GM18505 (cell line): ENCODE measurements at regions not wholly inside any gene's neighbourhood (a gene's known extent, or its start where the extent isn't known, plus 50 kb on each side); places are given as distances from the start of the nearest gene placed in this dataset.
"Not testable (repeated sequence)": the region's sequence is repeated elsewhere in the genome, so short reads cannot be mapped to it uniquely, and the experiment has no call there.

ENCODE experiments used
- ATAC-seq: cut with Tn5 transposase; IDR thresholded peaks from one replicate; pipeline ENCODE4 v1.9.1; 2021; ENCODE audit not compliant: unreplicated experiment
- POLR2A ChIP-seq: IDR thresholded peaks from 4 replicates; pipeline ENCODE4 v1.6.1; 2011; ENCODE audit warnings: borderline replicate concordance; ENCODE audit not compliant: insufficient read depth, insufficient read length; ENCODE audit errors: extremely low read depth

- no peak for ATAC-seq
- TF ChIP-seq POLR2A = no peak
Observed at GRCh38 chr3:34583451-34583850, 785.0 kb downstream of the PDCD6IP start.

GRCh38 chr3:34584971-34585370, 786.5 kb downstream of the PDCD6IP start:
- no peak for ATAC-seq
- TF ChIP-seq POLR2A = no peak

- no peak for ATAC-seq
- no peak for TF ChIP-seq POLR2A
Observed at GRCh38 chr3:34599595-34599994, 801.2 kb downstream of the PDCD6IP start.

- ATAC-seq = no peak
- no peak for TF ChIP-seq POLR2A
Observed at GRCh38 chr3:34619990-34620389, 821.6 kb downstream of the PDCD6IP start.

GRCh38 chr3:34626699-34627098, 828.3 kb downstream of the PDCD6IP start:
- TF ChIP-seq POLR2A = no peak
- no peak for ATAC-seq

- TF ChIP-seq POLR2A = no peak
- no peak for ATAC-seq
Observed at GRCh38 chr3:34634939-34635338, 836.5 kb downstream of the PDCD6IP start.

- TF ChIP-seq POLR2A = no peak
- ATAC-seq = no peak
Observed at GRCh38 chr3:34635352-34635850, 837.0 kb downstream of the PDCD6IP start.

GRCh38 chr3:34646911-34647460, 848.6 kb downstream of the PDCD6IP start:
- TF ChIP-seq POLR2A = no peak
- ATAC-seq = no peak

- no peak for TF ChIP-seq POLR2A
Observed at GRCh38 chr3:34650131-34650530, 851.7 kb downstream of the PDCD6IP start.

GRCh38 chr3:34668915-34669314, 870.5 kb downstream of the PDCD6IP start:
- no peak for ATAC-seq
- TF ChIP-seq POLR2A = no peak

More at GRCh38 chr3:34650131-34650530, 851.7 kb downstream of the PDCD6IP start:
- no peak for ATAC-seq

- no peak for TF ChIP-seq POLR2A
- no peak for ATAC-seq
Observed at GRCh38 chr3:34669490-34669889, 871.1 kb downstream of the PDCD6IP start.

- ATAC-seq = no peak
- no peak for TF ChIP-seq POLR2A
Observed at GRCh38 chr3:34675383-34676120, 877.1 kb downstream of the PDCD6IP start.

- no peak for TF ChIP-seq POLR2A
- ATAC-seq = no peak
Observed at GRCh38 chr3:34676436-34676835, 878.0 kb downstream of the PDCD6IP start.

GRCh38 chr3:34678575-34678974, 880.1 kb downstream of the PDCD6IP start:
- TF ChIP-seq POLR2A = no peak
- ATAC-seq = no peak

GRCh38 chr3:34679055-34679454, 880.6 kb downstream of the PDCD6IP start:
- ATAC-seq = not testable (repeated sequence)
